SK-N-SH treated with all-trans-retinoic acid at 6 μM for 48 hours (cell line): ENCODE measurements at regions not wholly inside any gene's neighbourhood (a gene's known extent, or its start where the extent isn't known, plus 50 kb on each side); places are given as distances from the start of the nearest gene placed in this dataset.

Experiments used
- ATAC-seq: fragments of 200-7000 bp; cut with Tn5 transposase; 3 replicates; pipeline ENCODE4 v1.9.1; 2020; ENCODE audit warnings: mild to moderate bottlenecking, moderate library complexity
- ARNTL ChIP-seq: fragments of 450-650 bp; formaldehyde crosslinking; IDR thresholded peaks from 2 replicates; pipeline ENCODE4 v1.5.0; 2020; ENCODE audit warnings: low read depth, mild to moderate bottlenecking, moderate library complexity, borderline replicate concordance
- BACH2 ChIP-seq: fragments of 250-450 bp; sonication (Bioruptor Pico); IDR thresholded peaks from 2 replicates; pipeline ENCODE4 v1.9.0; 2021; ENCODE audit warnings: mild to moderate bottlenecking, borderline replicate concordance
- CSDC2 ChIP-seq: fragments of 250-450 bp; sonication (Bioruptor Pico); IDR thresholded peaks from 2 replicates; pipeline ENCODE4 v1.5.0; 2020; ENCODE audit warnings: mild to moderate bottlenecking, moderate library complexity
- ESRRG ChIP-seq: fragments of 250-450 bp; sonication (Bioruptor Pico); IDR thresholded peaks from 2 replicates; pipeline ENCODE4 v1.6.1; 2021; ENCODE audit warnings: mild to moderate bottlenecking
- GLIS3 ChIP-seq: fragments of 250-450 bp; sonication (Bioruptor Pico); IDR thresholded peaks from 2 replicates; pipeline ENCODE4 v1.5.0; 2020; ENCODE audit warnings: mild to moderate bottlenecking, moderate library complexity
- ISL1 ChIP-seq: fragments of 250-450 bp; sonication (Bioruptor Pico); IDR thresholded peaks from 2 replicates; pipeline ENCODE4 v2.1.2; 2022; ENCODE audit warnings: mild to moderate bottlenecking, moderate library complexity
- OSR1 ChIP-seq: fragments of 250-450 bp; sonication (Bioruptor Pico); IDR thresholded peaks from 2 replicates; pipeline ENCODE4 v1.8.0; 2022; ENCODE audit warnings: moderate library complexity, mild to moderate bottlenecking, inconsistent platforms
- PATZ1 ChIP-seq: fragments of 250-450 bp; sonication (Bioruptor Pico); IDR thresholded peaks from 2 replicates; pipeline ENCODE4 v1.8.0; 2020; ENCODE audit warnings: mild to moderate bottlenecking, moderate library complexity, borderline replicate concordance
- POU6F1 ChIP-seq: fragments of 250-450 bp; sonication (Bioruptor Pico); IDR thresholded peaks from 2 replicates; pipeline ENCODE4 v1.8.0; 2021; ENCODE audit warnings: low read depth, mild to moderate bottlenecking, moderate library complexity, borderline replicate concordance
- PPARA ChIP-seq: fragments of 250-450 bp; sonication (Bioruptor Pico); IDR thresholded peaks from 2 replicates; pipeline ENCODE4 v1.5.0; 2020; ENCODE audit warnings: mild to moderate bottlenecking, borderline replicate concordance
- RARB ChIP-seq: fragments of 250-450 bp; sonication (Bioruptor Pico); IDR thresholded peaks from 2 replicates; pipeline ENCODE4 v1.8.0; 2021; ENCODE audit warnings: mild to moderate bottlenecking, moderate library complexity
- SNAI2 ChIP-seq: fragments of 250-450 bp; sonication (Bioruptor Pico); IDR thresholded peaks from 2 replicates; pipeline ENCODE4 v1.5.0; 2020; ENCODE audit warnings: mild to moderate bottlenecking, moderate library complexity
- TCF4 ChIP-seq: fragments of 250-450 bp; sonication (Bioruptor Pico); IDR thresholded peaks from 2 replicates; pipeline ENCODE4 v1.8.0; 2021; ENCODE audit warnings: mild to moderate bottlenecking, moderate library complexity, borderline replicate concordance
- TOX ChIP-seq: fragments of 250-450 bp; sonication (Bioruptor Pico); IDR thresholded peaks from 2 replicates; pipeline ENCODE4 v1.8.0; 2021; ENCODE audit warnings: mild to moderate bottlenecking, moderate library complexity, borderline replicate concordance
- TSHZ2 ChIP-seq: fragments of 250-450 bp; sonication (Bioruptor Pico); IDR thresholded peaks from 2 replicates; pipeline ENCODE4 v1.5.0; 2020; ENCODE audit warnings: mild to moderate bottlenecking, moderate library complexity
- ZC3H10 ChIP-seq: fragments of 250-450 bp; sonication (Bioruptor Pico); IDR thresholded peaks from 2 replicates; pipeline ENCODE4 v1.5.1; 2021; ENCODE audit warnings: mild to moderate bottlenecking, moderate library complexity
- ZFP3 ChIP-seq: fragments of 250-450 bp; sonication (Bioruptor Pico); IDR thresholded peaks from 2 replicates; pipeline ENCODE4 v1.5.0; 2020; ENCODE audit warnings: mild to moderate bottlenecking, moderate library complexity
- ZFP30 ChIP-seq: fragments of 450-650 bp; formaldehyde crosslinking; IDR thresholded peaks from 2 replicates; pipeline ENCODE4 v1.5.0; 2022; ENCODE audit warnings: mild to moderate bottlenecking, moderate library complexity
- ZNF565 ChIP-seq: fragments of 450-650 bp; formaldehyde crosslinking; conservative IDR thresholded peaks from 2 replicates; pipeline ENCODE4 v1.5.0; 2020; ENCODE audit warnings: low read depth, mild to moderate bottlenecking, moderate library complexity
- TF ChIP-seq, protein P1 (sequence below): fragments of 250-450 bp; sonication (Bioruptor Pico); IDR thresholded peaks from 2 replicates; pipeline ENCODE4 v1.5.1; 2021; ENCODE audit warnings: mild to moderate bottlenecking, moderate library complexity
- TF ChIP-seq, protein P2 (sequence below): fragments of 250-450 bp; sonication (Bioruptor Pico); IDR thresholded peaks from 2 replicates; pipeline ENCODE4 v1.5.1; 2020; ENCODE audit warnings: low read depth, mild to moderate bottlenecking, moderate library complexity

DNA sequence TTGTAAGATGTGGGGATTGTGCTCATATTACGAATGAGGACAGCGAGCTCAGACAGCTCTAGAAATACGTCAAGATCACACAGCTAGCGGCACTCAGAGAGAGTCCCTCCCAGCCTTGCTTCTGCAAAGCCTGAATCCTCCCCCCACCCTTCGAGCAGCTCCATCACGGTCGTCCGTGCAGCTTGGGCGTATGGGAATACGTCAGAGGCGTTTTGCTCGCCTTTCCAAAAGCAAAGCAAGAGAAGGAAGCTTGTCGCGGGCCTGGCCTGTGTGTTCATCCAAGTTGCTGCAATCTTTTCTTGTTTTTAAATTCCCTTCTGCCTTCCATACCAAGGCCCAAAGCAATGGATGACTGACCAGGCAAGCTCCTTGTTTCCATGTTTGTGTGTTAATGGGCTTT lies 125.5 kb upstream of the IRF2BP2 start:
- no peak for TF ChIP-seq ARNTL
- no peak for TF ChIP-seq TCF4
- no peak for TF ChIP-seq ZNF565 (CRISPR knock-in tag)
- TF ChIP-seq TSHZ2 (CRISPR knock-in tag): no peak
- TF ChIP-seq, protein P1, sequence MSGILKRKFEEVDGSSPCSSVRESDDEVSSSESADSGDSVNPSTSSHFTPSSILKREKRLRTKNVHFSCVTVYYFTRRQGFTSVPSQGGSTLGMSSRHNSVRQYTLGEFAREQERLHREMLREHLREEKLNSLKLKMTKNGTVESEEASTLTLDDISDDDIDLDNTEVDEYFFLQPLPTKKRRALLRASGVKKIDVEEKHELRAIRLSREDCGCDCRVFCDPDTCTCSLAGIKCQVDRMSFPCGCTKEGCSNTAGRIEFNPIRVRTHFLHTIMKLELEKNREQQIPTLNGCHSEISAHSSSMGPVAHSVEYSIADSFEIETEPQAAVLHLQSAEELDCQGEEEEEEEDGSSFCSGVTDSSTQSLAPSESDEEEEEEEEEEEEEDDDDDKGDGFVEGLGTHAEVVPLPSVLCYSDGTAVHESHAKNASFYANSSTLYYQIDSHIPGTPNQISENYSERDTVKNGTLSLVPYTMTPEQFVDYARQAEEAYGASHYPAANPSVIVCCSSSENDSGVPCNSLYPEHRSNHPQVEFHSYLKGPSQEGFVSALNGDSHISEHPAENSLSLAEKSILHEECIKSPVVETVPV (CRISPR knock-in tag): no peak
- no peak for TF ChIP-seq ZFP30 (CRISPR knock-in tag)
- TF ChIP-seq BACH2: no peak
- TF ChIP-seq GLIS3: no peak
- TF ChIP-seq ZC3H10: no peak
- TF ChIP-seq ESRRG (CRISPR knock-in tag): no peak
- TF ChIP-seq CSDC2 (CRISPR knock-in tag): no peak
- no peak for TF ChIP-seq PPARA (CRISPR knock-in tag)
- TF ChIP-seq RARB (CRISPR knock-in tag): no peak
- TF ChIP-seq ZFP3 (CRISPR knock-in tag): no peak
- TF ChIP-seq SNAI2 (CRISPR knock-in tag): no peak
- no peak for TF ChIP-seq ISL1 (CRISPR knock-in tag)
- ATAC-seq: no peak

GRCh38 chr1:234734869-234735268 lies 124.9 kb upstream of the IRF2BP2 start:
- ATAC-seq: no peak
- TF ChIP-seq ISL1 (CRISPR knock-in tag): no peak
- TF ChIP-seq ESRRG (CRISPR knock-in tag): no peak
- TF ChIP-seq, protein P2, sequence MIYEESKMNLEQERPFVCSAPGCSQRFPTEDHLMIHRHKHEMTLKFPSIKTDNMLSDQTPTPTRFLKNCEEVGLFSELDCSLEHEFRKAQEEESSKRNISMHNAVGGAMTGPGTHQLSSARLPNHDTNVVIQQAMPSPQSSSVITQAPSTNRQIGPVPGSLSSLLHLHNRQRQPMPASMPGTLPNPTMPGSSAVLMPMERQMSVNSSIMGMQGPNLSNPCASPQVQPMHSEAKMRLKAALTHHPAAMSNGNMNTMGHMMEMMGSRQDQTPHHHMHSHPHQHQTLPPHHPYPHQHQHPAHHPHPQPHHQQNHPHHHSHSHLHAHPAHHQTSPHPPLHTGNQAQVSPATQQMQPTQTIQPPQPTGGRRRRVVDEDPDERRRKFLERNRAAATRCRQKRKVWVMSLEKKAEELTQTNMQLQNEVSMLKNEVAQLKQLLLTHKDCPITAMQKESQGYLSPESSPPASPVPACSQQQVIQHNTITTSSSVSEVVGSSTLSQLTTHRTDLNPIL: no peak
- TF ChIP-seq ARNTL: no peak
- no peak for TF ChIP-seq POU6F1
- TF ChIP-seq GLIS3: no peak
- TF ChIP-seq ZNF565 (CRISPR knock-in tag): no peak
- no peak for TF ChIP-seq BACH2
- no peak for TF ChIP-seq ZFP3 (CRISPR knock-in tag)
- no peak for TF ChIP-seq TSHZ2 (CRISPR knock-in tag)
- TF ChIP-seq OSR1 (CRISPR knock-in tag): no peak
- no peak for TF ChIP-seq TOX (CRISPR knock-in tag)
- no peak for TF ChIP-seq PPARA (CRISPR knock-in tag)
- TF ChIP-seq ZC3H10: no peak
- no peak for TF ChIP-seq RARB (CRISPR knock-in tag)
- no peak for TF ChIP-seq PATZ1
- TF ChIP-seq, protein P1 (CRISPR knock-in tag): no peak
- TF ChIP-seq, all 23 proteins: peak for 0
